HepG2 (cell line): ENCODE measurements at regions not wholly inside any gene's neighbourhood (a gene's known extent, or its start where the extent isn't known, plus 50 kb on each side); places are given as distances from the start of the nearest gene placed in this dataset.

ENCODE experiments used
- ATAC-seq: fragments of 200-7000 bp; cut with Tn5 transposase; 3 replicates; pipeline ENCODE4 v1.9.1; 2020; ENCODE audit warnings: mild to moderate bottlenecking, moderate library complexity
- BruUV-seq: library from RNA; stranded (reverse); fragments of 400-500 nt; replicated peaks from 2 replicates; lab custom pipeline; 2021; lab: Mats Ljungman, UMichigan
- CTCF ChIA-PET: fragments of 300-600 bp; formaldehyde crosslinking; extraction: SDS; loops from one replicate; lab custom pipeline; 2021; ENCODE audit warnings: low total read pairs, inconsistent platforms, low intra/inter-chr PET ratio; lab: Yijun Ruan, JAX
- POLR2A ChIA-PET: fragments of 350-600 bp; sonication (Branson Sonifier 250); formaldehyde crosslinking; loops from one replicate; lab custom pipeline; 2020; ENCODE audit warnings: antibody characterized with exemption, inconsistent platforms; lab: Yijun Ruan, JAX
- DNase-seq: peaks from one replicate; pipeline ENCODE4 v3.0.0-alpha.2; 2015; ENCODE audit warnings: low spot score
- FAIRE-seq: peaks from 3 replicates; lab custom pipeline; 2011; peaks lifted over from hg19 to GRCh38; lab: Jason Lieb, UNC
- H2AFZ ChIP-seq: one replicate; pipeline ENCODE4 v1.6.1; 2011; ENCODE audit warnings: low read length, inconsistent platforms
- H3K27ac ChIP-seq: fragments of 300-600 bp; 3 replicates; pipeline ENCODE4 v1.8.0; 2011; ENCODE audit warnings: mixed run types, mild to moderate bottlenecking, mixed read lengths, low read length, inconsistent platforms; ENCODE audit not compliant: insufficient read depth; ENCODE audit errors: extremely low read length
- H3K27me3 ChIP-seq, 2 experiments: fragments of 200-600 bp in 1 of 2; 2 replicates in 1 of 2; 3 replicates in 1 of 2; pipeline versions ENCODE4 v1.6.0 to v1.8.0; 2011; ENCODE audit warnings: low read length in 2 of 2, mild to moderate bottlenecking in 2 of 2, moderate library complexity in 2 of 2, inconsistent platforms in 1 of 2; ENCODE audit not compliant: insufficient read depth in 2 of 2, control insufficient read depth in 1 of 2
- H3K36me3 ChIP-seq, 2 experiments: fragments of 200-600 bp in 1 of 2; replicated peaks in 1 of 2; 2 replicates in 1 of 2; 3 replicates in 1 of 2; pipeline versions ENCODE4 v1.5.1 to v1.8.0; 2011; ENCODE audit warnings: low read length in 2 of 2, inconsistent platforms in 1 of 2; ENCODE audit not compliant: insufficient read depth in 2 of 2, control insufficient read depth in 1 of 2
- H3K4me1 ChIP-seq: 2 replicates; pipeline ENCODE4 v1.5.1; 2012; ENCODE audit warnings: low read length, inconsistent platforms; ENCODE audit not compliant: insufficient read depth
- H3K4me2 ChIP-seq: 2 replicates; pipeline ENCODE4 v1.6.0; 2011; ENCODE audit warnings: low read depth, low read length, inconsistent platforms
- H3K4me3 ChIP-seq, 3 experiments: fragments of 200-600 bp in 1 of 3; sonication (generic), shearing (Covaris generic) in 1 of 3; replicated peaks in 1 of 3; 2 replicates each; pipeline ENCODE4 v1.5.1; 2011 to 2016; ENCODE audit warnings: low read length in 3 of 3, inconsistent platforms in 2 of 3, low read depth in 2 of 3, mild to moderate bottlenecking in 2 of 3, control low read depth in 1 of 3, mixed read lengths in 1 of 3; ENCODE audit not compliant: insufficient read depth in 1 of 3
- H3K79me2 ChIP-seq: one replicate; pipeline ENCODE4 v1.6.1; 2011; ENCODE audit warnings: low read length, inconsistent platforms; ENCODE audit not compliant: insufficient read depth
- H3K9ac ChIP-seq: 2 replicates; pipeline ENCODE4 v1.6.0; 2011; ENCODE audit warnings: mild to moderate bottlenecking, low read depth, low read length, inconsistent platforms; ENCODE audit not compliant: insufficient read depth
- H3K9me3 ChIP-seq: 2 replicates; pipeline ENCODE4 v1.5.1; 2012; ENCODE audit warnings: mild to moderate bottlenecking, low read length
- H4K20me1 ChIP-seq: 2 replicates; pipeline ENCODE4 v1.6.0; 2011; ENCODE audit warnings: inconsistent platforms, mild to moderate bottlenecking, low read length, moderate library complexity; ENCODE audit not compliant: insufficient read depth
- ELF1 ChIP-seq: sonication (generic); formaldehyde crosslinking; IDR thresholded peaks from 2 replicates; pipeline ENCODE4 v1.4.0; 2020; ENCODE audit warnings: missing genetic modification reagents
- FOXP4 ChIP-seq: sonication (generic); formaldehyde crosslinking; IDR thresholded peaks from 2 replicates; pipeline ENCODE4 v1.4.0; 2020; ENCODE audit warnings: missing genetic modification reagents
- GZF1 ChIP-seq: sonication (generic); formaldehyde crosslinking; IDR thresholded peaks from 2 replicates; pipeline ENCODE4 v1.5.1; 2020; ENCODE audit warnings: mild to moderate bottlenecking, missing genetic modification reagents
- HMGXB4 ChIP-seq, 2 experiments: sonication (generic) in 1 of 2; formaldehyde crosslinking in 1 of 2; IDR thresholded peaks; 2 replicates each; pipeline versions ENCODE4 v1.4.0 to v1.6.1; 2018 to 2020; ENCODE audit warnings: missing genetic modification reagents in 2 of 2, borderline replicate concordance in 1 of 2, low read depth in 1 of 2, mild to moderate bottlenecking in 1 of 2, missing biosample characterization in 1 of 2
- ISX ChIP-seq: sonication (generic); formaldehyde crosslinking; conservative IDR thresholded peaks from 2 replicates; pipeline ENCODE4 v1.5.0; 2020; ENCODE audit warnings: missing genetic modification reagents
- JUN ChIP-seq: sonication (generic); formaldehyde crosslinking; IDR thresholded peaks from 2 replicates; pipeline ENCODE4 v1.4.0; 2020; ENCODE audit warnings: mild to moderate bottlenecking, missing genetic modification reagents
- KAT8 ChIP-seq: IDR thresholded peaks from 2 replicates; pipeline ENCODE4 v1.6.1; 2016; ENCODE audit warnings: missing genetic modification reagents, missing compliant biosample characterization
- LRRFIP1 ChIP-seq: sonication (generic); formaldehyde crosslinking; conservative IDR thresholded peaks from 2 replicates; pipeline ENCODE4 v1.4.0; 2020; ENCODE audit warnings: missing genetic modification reagents
- MTA1 ChIP-seq: sonication (generic); formaldehyde crosslinking; IDR thresholded peaks from 2 replicates; pipeline ENCODE4 v1.4.0; 2020; ENCODE audit warnings: missing genetic modification reagents, mild to moderate bottlenecking, borderline replicate concordance
- PREB ChIP-seq: sonication (generic); formaldehyde crosslinking; IDR thresholded peaks from 2 replicates; pipeline ENCODE4 v1.4.0; 2020; ENCODE audit warnings: missing genetic modification reagents
- STAG1 ChIP-seq: sonication (generic); formaldehyde crosslinking; IDR thresholded peaks from 2 replicates; pipeline ENCODE4 v1.4.0; 2020; ENCODE audit warnings: missing genetic modification reagents
- TARDBP ChIP-seq: sonication (generic); formaldehyde crosslinking; IDR thresholded peaks from 2 replicates; pipeline ENCODE4 v1.8.0; 2022; ENCODE audit warnings: mild to moderate bottlenecking, missing genetic modification reagents
- ZNF136 ChIP-seq: sonication (generic); formaldehyde crosslinking; IDR thresholded peaks from 2 replicates; pipeline ENCODE4 v1.8.1; 2022; ENCODE audit warnings: low read depth, mild to moderate bottlenecking, moderate library complexity, missing genetic modification reagents
- ZNF441 ChIP-seq: sonication (generic); formaldehyde crosslinking; IDR thresholded peaks from 2 replicates; pipeline ENCODE4 v1.7.0; 2021; ENCODE audit warnings: missing genetic modification reagents, borderline replicate concordance
- ZNF557 ChIP-seq: sonication (generic); formaldehyde crosslinking; IDR thresholded peaks from 2 replicates; pipeline ENCODE4 v1.4.0; 2020; ENCODE audit warnings: missing genetic modification reagents
- ZNF572 ChIP-seq: sonication (generic); formaldehyde crosslinking; IDR thresholded peaks from 2 replicates; pipeline ENCODE4 v1.5.1; 2020; ENCODE audit warnings: mild to moderate bottlenecking, missing genetic modification reagents
- ZNF749 ChIP-seq: sonication (generic); formaldehyde crosslinking; IDR thresholded peaks from 2 replicates; pipeline ENCODE4 v1.8.0; 2022; ENCODE audit warnings: mild to moderate bottlenecking, missing genetic modification reagents, moderate library complexity, borderline replicate concordance
- ZNF850 ChIP-seq: sonication (generic); formaldehyde crosslinking; conservative IDR thresholded peaks from 2 replicates; pipeline ENCODE4 v1.9.0; 2021; ENCODE audit warnings: mild to moderate bottlenecking, missing genetic modification reagents
- WGBS: methylation state at CpG from one replicate; pipeline ENCODE4 v1.1.6; 2017; ENCODE audit warnings: low lambda C conversion rate; 5-methylcytosine and 5-hydroxymethylcytosine counted together
- in situ Hi-C: cut with HindIII; loops from 2 replicates; pipeline ENCODE4 v1.10.0; 2017; ENCODE audit warnings: low pct_unique_long_range_greater_than_20kb; ENCODE audit not compliant: extremely low pct_ligation_motif_present
- intact Hi-C: fragments of 100-400 bp; cut with micrococcal nuclease; formaldehyde crosslinking; loops from one replicate; pipeline ENCODE4 v1.10.0; 2022; ENCODE audit not compliant: unreplicated experiment

GRCh38 chr4:31141095-31141831, 421.1 kb downstream of the PCDH7 start:
- under 1% methylated on average over 4 of the region's 4 CpGs for WGBS
- CTCF ChIA-PET, result no interaction called here
- DNase-seq (no peak), FAIRE-seq (no peak), ATAC-seq (no peak)
- BruUV-seq, result no TSS peak
- Histone ChIP-seq H3K4me2 (no peak overlapping the region), H3K27me3 (no peaks in the 10 kb centered on the region), H3K36me3 (no peaks in the 10 kb centered on the region), H3K27ac (no peak overlapping the region), H4K20me1 (no peaks in the 10 kb centered on the region), H3K9me3 (no peaks in the 10 kb centered on the region), H3K4me1 (no peaks in the 10 kb centered on the region), H2AFZ (no peak overlapping the region), H3K79me2 (no peaks in the 10 kb centered on the region), H3K4me3 (no peak overlapping the region), H3K9ac (no peak overlapping the region)
- POLR2A ChIA-PET, result no interaction called here
- intact Hi-C loops (no loop called here), in situ Hi-C loops (no loop called here)
- no peak for TF ChIP-seq TARDBP
- no peak for TF ChIP-seq MTA1 (CRISPR knock-in tag)
- TF ChIP-seq ZNF572 (CRISPR knock-in tag), result no peak
- TF ChIP-seq PREB (CRISPR knock-in tag), result no peak
- TF ChIP-seq STAG1, result no peak
- TF ChIP-seq LRRFIP1 (CRISPR knock-in tag), result no peak
- no peak for TF ChIP-seq ELF1 (CRISPR knock-in tag)
- TF ChIP-seq KAT8, result no peak
- no peak for TF ChIP-seq ZNF557 (CRISPR knock-in tag)
- no peak for TF ChIP-seq HMGXB4 (CRISPR knock-in tag; IDR thresholded peaks at IDR 0.05; ENCODE audit: borderline replicate concordance in 1 of 2, low read depth in 1 of 2)
- TF ChIP-seq ZNF749 (CRISPR knock-in tag), result no peak
- TF ChIP-seq GZF1, result no peak
- TF ChIP-seq ISX (CRISPR knock-in tag), result no peak
- no peak for TF ChIP-seq ZNF441 (CRISPR knock-in tag)
- no peak for TF ChIP-seq ZNF136 (CRISPR knock-in tag)
- no peak for TF ChIP-seq ZNF850 (CRISPR knock-in tag)
- TF ChIP-seq FOXP4 (CRISPR knock-in tag), result no peak
- no peak for TF ChIP-seq JUN (CRISPR knock-in tag)
